ENCODE measurements at regions not wholly inside any gene's neighbourhood (a gene's known extent, or its start where the extent isn't known, plus 50 kb on each side); places are given as distances from the start of the nearest gene placed in this dataset.
A peak's percentile ranks its signal among the peaks of the same experiment; 100 is the strongest.

DNA sequence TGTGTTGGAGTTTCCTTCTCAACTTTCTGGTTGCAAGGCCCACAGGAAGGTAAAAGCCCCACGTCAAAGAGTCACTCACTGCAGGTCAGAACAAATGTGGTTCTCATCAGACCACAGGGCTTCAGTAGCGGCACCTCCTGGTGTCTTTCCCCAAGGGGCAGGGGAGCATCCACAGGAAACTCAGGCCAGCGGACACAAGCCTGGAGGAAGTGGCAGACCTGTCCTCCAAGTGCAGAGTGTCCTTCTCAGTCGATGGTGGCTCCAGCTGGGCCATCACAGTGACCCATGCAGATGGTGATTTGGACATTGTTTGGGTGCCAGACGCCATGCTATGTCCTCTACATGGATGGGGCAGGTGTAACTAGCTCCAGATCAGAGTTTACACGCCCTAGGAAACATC lies 84.9 kb downstream of the ACKR3 start:
- DNase-seq, result no peak

DNA sequence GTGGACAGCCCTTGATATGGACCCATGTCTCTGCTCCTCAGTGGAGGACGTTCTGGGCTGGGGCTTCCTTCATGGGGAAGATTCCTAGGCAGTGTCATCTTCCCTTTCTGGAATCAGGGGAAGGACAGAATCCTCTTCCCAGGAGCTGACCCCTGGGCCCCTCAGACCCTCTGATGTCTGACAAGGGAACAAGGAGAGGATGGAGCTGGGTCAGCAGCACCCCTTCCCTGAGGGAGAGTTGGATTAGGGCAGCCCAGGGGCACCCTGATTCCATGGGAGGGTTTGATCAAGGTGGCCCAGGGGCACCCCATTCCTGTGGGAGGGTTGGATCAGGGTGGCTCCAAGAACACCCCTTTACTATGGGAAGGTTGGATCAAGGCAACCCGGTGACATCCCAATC lies 86.5 kb downstream of the ACKR3 start:
- no peak for DNase-seq

DNA sequence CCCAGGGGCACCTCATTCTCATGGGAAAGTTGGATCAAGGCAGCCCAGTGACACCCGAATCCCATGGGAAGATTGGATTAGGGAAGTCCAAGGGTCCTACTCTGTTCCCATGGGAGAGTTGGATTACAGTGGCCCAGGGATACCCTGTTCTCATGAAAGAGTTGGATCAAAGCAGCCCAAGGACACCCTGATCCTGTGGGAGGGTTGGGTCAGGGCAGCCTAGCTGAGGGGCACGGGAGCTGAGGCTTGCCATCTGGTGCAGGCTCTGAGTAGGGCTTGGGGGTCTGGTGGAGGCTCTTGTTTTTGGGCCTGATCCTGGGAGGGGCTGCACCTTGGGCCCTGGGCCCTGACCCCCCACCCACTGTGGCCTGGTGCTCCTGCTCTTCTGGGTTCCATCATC lies 87.1 kb downstream of the ACKR3 start:
- no peak for DNase-seq

DNA sequence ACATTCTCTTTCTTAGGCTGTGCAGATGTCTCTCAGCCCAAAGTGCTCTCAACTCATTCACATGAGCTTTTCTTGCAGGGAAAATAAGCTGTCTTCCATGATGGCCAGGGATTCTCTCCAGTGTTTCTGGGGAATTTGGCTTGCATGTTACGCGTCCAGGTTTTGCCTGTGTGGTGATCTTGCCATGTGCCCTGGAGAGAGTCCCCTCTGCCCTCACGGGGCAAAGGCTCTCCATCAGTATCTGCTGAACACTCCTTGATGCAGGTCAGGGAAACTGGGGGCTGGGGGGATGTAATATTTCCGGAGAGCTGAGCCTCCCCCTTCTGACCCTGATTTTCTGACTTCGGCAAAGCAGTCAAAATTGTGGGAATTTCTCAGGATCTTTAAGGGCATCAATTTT lies 87.6 kb downstream of the ACKR3 start:
- no peak for DNase-seq

DNA sequence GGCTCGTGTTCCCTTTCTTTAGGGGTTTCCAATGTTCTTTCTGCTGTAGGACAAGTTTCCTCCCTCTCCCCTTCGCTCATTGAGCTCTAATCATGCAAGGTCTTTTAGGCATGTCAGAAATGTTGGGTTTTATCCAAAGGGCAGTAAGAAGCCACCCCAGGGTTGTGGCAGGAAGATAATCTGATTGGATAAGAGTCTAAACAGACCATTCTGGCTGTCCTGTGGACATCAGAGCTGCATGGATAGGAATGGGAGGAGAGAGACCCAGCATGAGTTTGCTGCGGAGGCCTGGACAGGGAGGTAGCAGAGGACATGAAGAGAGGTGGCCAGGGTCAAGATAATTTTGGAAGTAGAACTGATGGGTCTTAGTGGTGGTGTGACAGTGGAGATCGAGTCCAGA lies 88.2 kb downstream of the ACKR3 start:
- DNase-seq, result no peak

DNA sequence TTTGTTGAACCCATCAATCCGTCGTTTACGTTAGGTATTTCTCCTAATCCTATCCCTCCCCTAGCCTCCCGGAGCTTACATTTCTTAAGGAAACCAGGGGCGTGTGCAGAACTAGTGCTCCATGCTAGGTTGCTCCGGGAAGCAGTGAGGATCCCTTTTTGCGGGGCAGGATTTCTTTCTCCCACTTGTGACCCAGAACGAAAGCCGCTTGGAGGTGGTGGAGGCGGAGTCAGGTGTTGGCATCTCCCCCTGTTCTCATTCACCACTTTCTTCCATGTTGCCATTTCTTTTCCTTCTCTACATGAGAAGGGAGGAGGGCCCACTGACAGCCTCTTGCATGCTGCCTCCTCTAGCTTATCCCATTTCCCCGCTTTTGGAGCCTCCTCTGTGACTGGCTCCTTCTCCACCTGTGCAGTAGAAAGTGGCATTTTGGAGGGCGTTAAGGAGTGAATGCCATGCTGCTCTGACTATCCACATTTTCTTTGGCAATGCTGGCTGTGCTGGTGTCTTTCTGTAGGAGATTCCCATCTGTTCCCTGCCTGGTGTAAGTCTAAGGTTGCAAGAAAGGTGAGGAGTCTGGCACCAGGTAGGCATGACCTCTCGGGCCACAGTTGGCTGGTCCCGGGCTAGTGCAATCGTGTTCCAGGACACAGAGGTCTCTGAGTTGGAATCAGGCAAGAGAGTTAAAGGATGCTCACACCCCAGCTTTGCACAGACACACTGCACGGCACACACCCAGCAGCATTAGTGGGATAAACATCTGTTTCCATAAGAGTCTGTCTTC lies 89.5 kb downstream of the ACKR3 start:
- no peak for DNase-seq

DNA sequence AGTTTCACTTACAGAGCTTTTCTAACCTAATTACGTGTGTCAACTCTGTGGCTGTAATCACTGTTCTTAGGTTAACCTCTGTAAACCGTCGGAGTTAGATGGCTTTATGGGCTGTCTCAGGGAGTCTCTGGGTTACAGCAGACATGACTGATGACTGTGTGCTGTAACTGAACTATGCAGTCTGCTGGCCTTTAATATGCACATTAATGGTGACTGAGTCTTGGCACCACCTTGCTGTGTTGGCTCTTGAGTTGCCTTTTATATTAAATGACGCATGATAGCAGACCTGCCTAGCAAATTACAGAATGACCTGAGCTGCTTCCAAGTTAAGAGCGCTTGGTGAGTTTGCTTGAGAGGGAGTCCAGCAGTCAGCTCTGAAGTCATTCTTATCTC lies 90.1 kb downstream of the ACKR3 start:
- DNase-seq, result no peak

DNA sequence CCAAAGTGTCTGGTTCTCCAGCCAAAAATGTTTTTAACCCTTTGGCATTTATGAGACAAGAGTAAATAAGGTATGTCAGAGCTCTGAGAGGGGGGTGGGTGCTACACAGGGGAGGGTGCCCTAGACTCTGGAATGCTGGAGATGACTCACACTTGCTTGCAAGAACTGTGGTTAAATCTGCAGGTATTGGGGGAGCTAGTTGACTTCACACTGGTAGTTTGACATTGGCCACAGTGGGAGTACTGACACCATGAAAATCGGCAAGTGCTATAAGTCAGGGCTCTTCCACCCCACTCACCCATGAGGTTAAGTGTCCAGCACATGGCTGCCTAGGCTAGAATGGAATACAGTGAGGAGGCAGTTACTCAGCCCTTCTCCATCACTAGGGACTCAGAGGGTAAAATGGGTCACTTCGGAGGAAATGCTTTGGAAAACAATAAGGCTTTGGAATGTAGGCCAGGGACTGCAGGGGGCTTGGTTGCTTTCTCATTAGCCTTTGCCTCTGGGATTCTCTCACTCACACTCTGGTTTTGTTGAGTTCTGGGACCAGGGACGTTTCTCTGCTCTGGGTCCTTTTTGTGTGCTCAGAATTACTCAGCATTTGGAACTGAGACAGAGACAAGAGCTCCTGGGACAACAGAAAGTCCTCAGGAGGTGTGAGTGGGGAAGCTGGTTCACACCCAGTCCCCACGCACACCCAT lies 91.6 kb downstream of the ACKR3 start:
- DNase-seq, result peak in 2 of 51 donors; percentile 15 to 25

DNA sequence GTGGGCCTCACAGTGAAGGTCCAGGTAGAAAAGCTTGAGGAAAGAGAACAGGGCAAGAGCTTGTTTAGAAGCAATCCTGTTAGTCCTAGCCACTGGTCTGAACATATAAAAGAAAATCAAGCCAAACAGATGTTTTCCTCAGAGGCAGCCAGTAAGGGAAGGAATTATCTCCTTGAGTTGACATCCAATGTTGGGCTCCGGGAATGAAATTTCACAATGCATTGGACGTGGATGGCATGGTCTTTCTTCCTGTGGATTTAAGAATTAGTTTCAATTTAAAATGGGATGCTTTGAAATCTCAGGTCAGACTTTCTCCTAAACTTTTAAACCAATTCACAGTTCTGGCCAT lies 92.1 kb downstream of the ACKR3 start:
- DNase-seq, result no peak

DNA sequence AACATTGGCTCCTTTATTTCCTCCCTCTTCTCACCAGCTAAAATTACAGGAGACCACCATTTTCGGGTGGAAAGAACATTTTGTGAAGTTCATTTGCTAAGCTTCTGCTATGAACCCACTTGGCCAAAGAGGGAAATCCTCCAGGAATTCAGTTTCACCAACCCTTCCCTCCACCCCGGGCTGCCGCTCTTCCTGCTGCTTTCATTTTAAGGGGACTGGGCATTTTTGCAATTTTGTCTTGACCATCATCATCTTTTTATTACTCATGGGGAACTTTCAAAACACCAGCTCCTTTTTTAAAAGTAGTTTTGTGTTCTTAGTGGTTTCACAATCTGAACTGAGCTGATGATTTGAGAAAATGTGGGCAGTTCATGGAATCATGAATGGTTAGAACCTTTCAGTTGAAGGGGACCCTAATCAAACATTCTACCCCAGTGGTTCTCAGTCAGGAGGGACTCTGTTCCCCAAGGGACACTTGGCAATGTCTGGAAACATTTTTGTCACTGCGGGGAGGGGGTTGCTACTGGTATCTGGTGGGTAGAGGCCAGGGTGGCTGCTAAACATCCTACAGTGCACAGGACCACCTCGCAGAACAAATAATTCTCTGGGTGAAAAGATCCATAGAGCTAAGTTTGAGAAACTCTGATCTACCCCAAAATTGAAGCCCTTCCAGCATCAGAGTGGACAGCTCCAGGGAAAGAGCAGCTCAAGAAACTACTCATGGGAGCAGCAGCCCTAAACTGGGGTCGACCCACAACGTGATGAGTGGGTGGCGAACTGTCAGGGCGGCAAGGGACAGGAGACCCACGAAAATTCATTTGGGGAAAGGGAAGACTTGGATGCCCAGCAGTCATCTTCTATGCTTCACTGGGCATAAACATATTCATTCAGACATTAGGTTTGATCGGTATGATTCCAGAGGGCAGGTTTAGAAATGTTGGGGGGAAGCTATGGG lies 92.9 kb downstream of the ACKR3 start:
- DNase-seq, result no peak

DNA sequence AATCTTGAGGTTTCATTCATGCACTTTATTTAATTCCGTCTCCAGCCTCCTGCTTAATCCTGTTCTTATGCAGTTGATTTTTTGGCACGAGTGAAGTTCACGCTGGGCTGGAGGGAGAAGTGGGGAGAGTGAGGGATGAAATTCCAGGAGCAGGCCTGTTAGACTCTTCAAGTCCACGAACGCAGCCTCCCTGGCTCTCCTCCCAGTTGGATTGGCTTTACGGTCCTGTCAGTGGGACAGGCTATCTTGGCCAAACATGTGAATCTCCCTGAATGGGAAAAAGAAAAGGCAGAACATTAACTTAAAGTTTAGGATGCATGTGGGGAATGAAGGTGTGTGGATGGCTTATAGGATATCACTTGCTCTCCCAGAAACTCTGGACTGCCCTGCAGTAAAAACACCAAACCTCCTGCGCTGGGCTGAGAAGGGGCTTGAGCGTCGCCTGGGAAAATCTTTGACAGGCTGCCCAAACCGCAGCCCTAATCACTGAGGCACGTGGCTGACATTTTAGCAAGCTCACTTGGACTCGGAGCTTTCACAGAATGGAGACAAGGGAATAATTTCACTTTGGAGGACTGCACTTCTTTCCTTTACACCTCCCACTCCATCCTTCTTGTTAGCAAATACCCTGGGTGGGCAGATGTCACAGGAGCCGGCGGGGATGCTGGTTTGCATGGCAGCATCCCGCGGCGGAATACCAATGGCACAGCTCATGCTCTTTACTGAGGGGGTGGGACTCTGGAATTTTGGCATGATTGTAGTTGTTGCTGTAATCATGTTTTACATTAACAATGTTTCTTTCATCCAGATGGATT lies 93.9 kb downstream of the ACKR3 start:
- no peak for DNase-seq

DNA sequence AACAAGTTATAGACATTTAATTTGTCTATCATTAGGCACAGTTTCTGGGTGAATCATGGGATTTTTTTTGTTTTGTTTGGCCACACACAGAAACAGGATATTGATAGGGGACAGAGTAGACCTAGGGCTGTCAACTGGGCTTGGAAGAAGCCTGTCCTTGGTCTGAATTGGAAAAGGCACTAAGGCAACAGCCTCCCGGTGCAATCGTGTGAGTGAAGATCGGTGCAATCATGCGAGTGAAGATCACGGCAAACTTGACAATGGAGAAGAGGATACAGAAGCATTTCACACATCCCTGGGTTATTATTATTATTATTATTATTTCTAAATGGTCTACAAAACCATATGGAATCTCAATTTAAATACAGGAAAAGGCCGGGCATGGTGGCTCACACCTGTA lies 94.5 kb downstream of the ACKR3 start:
- no peak for DNase-seq

DNA sequence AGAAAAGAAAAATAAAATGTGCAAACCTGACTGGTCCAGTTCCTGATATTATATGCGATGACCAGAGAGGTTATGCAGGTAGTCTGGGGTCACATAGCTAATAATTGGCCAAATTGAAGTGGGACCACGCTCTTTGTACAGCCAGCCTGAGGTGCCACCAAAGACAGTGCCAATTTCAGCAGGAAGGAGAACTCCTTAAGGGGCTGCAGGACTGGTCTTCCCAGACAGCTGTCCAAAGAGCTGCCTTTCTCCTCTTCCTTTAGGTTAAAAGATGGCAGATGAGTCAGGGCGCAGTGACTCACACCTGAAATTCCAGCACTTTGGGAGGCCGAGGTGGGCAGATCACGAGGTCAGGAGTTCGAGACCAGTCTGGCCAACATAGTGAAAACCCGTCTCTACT lies 95.5 kb downstream of the ACKR3 start:
- DNase-seq, result no peak

DNA sequence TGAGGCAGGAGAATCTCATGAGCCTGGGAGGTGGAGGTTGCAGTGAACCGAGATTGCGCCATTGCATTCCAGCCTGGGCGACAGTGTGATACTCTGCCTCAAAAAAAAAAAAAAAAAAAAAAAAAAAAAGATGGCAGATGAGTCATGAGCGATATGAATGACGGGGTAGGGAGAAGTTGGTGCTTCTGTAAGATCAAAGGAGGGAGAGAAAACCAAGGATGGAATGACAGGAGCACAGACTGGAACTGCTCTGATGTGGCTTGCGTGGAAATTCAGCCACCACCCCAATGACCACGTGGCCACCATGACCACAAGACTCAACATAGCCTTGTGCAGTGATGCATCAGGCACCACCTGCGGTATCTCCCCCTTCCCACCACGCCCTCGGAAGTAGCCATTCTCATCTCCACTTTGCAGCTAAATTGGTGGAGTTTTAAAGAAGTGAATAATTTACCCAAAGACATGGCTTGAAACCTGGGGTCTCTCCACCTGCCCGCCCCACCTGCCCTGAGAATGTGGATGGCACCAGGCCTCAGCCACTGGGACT lies 96.0 kb downstream of the ACKR3 start:
- DNase-seq, result no peak

DNA sequence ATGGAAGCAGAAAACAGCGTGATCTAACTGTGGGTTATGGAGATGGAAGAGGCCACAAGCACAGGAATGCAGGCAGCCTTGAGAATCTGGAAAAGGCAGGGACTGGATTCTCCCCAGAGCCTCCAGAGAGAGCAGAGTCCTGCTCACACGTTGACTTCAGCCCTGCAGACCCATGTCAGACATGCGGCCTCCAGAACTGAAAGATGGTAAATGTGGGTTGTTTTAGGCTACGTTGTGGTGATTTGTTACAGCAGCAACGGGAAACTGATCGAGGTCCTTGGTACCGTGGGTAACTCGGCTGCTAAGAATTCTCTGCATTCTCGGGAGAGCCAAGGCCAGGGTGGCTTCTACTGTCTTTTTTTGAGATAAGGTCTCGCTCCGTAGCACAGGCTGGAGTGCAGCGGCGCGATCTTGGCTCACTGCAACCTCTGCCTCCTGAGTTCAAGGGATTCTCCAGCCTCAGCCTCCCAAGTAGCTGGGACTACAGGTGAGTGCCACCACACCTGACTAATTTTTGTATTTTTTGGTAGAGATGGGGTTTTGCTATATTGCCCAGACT lies 97.1 kb downstream of the ACKR3 start:
- no peak for DNase-seq

DNA sequence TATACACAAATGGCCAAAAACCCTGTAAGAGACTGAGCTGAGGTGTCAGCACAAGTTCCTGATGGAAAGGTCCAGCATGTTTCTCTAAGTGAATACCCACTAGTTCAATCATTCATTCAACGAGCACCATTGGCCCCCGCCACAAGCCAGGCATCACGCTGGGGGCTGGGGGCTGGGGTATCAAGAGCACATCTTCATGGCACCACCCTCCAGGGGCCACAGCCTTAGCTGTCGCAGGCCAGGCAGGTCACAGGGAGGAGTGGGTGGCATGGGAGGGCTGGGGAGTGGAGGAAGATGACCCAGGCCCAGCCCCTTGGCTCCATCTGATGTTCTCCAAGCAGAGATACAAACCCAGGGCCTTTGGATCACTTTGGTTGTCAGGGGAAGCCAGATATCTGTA lies 97.9 kb downstream of the ACKR3 start:
- DNase-seq, result no peak

DNA sequence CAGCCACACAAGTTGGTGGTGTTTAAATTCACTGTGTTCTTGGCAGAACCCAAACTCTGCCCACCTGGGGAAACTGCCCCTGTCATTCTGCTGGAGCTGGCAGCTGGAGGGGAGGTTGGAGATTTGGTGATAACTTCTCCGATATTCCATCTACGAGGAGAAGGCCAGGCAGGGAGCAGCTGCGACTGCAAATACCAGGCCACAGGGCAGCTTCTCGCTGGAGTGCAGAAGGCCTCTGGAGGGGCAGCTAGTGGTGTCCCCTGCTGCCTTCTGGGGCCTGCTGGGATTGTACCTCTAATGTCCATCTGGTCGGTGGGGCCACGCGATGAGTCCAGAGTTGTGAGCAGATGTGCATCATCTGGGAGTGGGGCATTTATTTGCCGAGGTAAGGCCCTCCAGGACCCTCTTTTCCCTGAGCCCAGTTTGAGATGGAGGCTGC lies 98.9 kb downstream of the ACKR3 start:
- DNase-seq, result no peak

DNA sequence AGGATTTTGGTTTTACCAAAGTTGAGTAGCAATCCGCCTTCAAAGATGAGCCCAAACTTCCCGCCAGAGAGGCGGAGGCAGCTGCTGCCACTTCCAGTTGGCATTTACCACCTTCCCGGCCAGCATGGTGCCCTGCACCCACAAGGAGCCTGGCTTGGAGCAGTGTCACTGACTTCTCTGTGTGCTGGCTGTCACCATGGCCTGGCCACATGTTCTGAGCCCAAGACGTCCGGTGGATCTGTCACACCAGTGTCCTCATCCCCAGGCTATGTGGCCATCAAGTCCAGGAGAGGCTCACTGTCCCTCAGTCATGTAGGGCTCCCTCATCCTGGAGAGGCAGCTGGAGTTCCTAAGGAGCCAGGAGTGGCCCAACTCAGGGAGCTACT lies 100.6 kb downstream of the ACKR3 start:
- DNase-seq, result peak in 25 of 51 donors; percentile 9 to 64 (median 41)

DNA sequence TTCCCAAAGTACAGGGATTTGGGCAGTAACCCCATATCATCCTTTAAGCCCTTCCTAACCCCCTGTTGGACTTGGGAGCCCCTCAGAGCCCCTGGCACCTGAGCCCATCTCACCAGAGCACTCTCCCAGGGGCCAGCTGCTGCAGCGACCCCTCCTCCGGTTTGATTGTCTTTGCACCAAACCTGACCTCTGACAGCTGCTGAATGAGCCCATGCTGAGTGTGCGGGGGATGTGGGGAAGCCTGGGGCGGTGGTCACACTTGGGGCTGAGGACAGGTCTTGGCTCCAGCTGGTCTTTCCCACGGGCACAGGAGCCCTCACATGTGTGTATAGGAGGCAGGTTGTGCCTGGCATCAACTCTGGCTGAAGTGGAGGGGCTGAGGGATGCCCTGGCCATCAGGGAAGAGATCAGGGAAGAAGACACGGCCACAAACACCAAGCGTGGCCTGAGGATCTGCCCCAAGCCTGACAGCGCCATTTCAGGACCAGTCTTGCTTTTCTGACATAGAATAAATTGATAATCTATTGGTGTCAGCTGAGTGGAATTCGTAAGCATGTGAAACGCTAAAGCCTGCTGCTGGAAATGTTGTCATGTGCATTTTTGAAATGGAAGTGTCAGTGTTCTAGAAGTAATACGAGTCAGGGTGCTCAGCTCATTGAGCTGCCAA lies 102.4 kb downstream of the ACKR3 start:
- DNase-seq, result no peak

DNA sequence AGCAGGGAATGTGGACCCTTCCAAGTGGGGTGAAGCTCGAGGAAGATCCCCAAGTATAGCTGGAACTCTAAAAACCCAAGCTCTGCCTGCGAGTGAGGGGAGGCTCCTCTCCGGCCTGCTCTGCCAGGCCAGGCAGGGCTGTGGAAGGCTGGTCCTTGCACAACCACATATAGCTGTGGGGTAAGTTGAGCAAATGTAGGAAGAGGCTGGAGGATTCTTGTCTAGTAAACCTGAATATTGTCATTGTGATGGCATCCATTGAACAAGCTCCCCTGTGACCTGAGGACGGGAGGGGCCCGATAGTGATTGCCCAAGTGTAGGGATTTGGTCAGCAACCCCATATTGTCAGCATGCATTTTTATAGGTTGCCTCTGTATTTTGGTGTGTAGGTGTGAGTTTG lies 103.0 kb downstream of the ACKR3 start:
- DNase-seq, result no peak

Measured in hypothalamus (tissue), 51 donors.